T-helper 2 cell treated with Interferon-gamma antibody and Interleukin-4, amounts not matched to agents 5 μg/mL and 100 μg/mL, for 36 hours (primary cell): ENCODE measurements at regions not wholly inside any gene's neighbourhood (a gene's known extent, or its start where the extent isn't known, plus 50 kb on each side); places are given as distances from the start of the nearest gene placed in this dataset.

Source experiments
- DNase-seq: peaks from one replicate; pipeline ENCODE4 v3.0.0; 2021; ENCODE audit warnings: low spot score
- H3K27ac Mint-ChIP-seq: one replicate; pipeline ENCODE4 v1.8.0; 2021; ENCODE audit warnings: mild to moderate bottlenecking, mixed read lengths
- H3K27me3 Mint-ChIP-seq: one replicate; pipeline ENCODE4 v1.8.0; 2021; ENCODE audit warnings: low read depth, mixed read lengths
- H3K36me3 Mint-ChIP-seq: one replicate; pipeline ENCODE4 v1.8.0; 2021; ENCODE audit warnings: low read depth, mixed read lengths
- H3K4me1 Mint-ChIP-seq: one replicate; pipeline ENCODE4 v1.8.0; 2021; ENCODE audit warnings: low read depth, mixed read lengths
- H3K4me3 Mint-ChIP-seq: one replicate; pipeline ENCODE4 v1.8.0; 2022; ENCODE audit warnings: mild to moderate bottlenecking, moderate library complexity, mixed read lengths
- H3K9me3 Mint-ChIP-seq: one replicate; pipeline ENCODE4 v1.8.0; 2021; ENCODE audit warnings: mixed read lengths

GRCh38 chr2:122868646-122869275 is 1113.3 kb downstream of the TSN start:
- H3K27me3 Mint-ChIP-seq, result no peaks in the 10 kb centered on the region
- H3K9me3 Mint-ChIP-seq, result peaks cover 22% of the 10 kb centered on the region

GRCh38 chr2:122873951-122874350 is 1118.5 kb downstream of the TSN start:
- Mint-ChIP-seq H3K4me1 (no peaks in the 10 kb centered on the region), H3K9me3 (peaks cover 9% of the 10 kb centered on the region), H3K4me3 (no peak overlapping the region), H3K27ac (no peak overlapping the region), H3K27me3 (no peaks in the 10 kb centered on the region), H3K36me3 (no peaks in the 10 kb centered on the region)
- DNase-seq, result no peak

More at GRCh38 chr2:122868646-122869275, 1113.3 kb downstream of the TSN start:
- no peak overlapping the region for H3K4me3 Mint-ChIP-seq
- no peaks in the 10 kb centered on the region for H3K4me1 Mint-ChIP-seq
- no peak for DNase-seq
- no peak overlapping the region for H3K27ac Mint-ChIP-seq
- H3K36me3 Mint-ChIP-seq, result no peaks in the 10 kb centered on the region

GRCh38 chr2:122875091-122875865 is 1119.8 kb downstream of the TSN start:
- peaks cover 9% of the 10 kb centered on the region for H3K9me3 Mint-ChIP-seq
- H3K27ac Mint-ChIP-seq, result no peak overlapping the region
- H3K4me3 Mint-ChIP-seq, result no peak overlapping the region
- H3K4me1 Mint-ChIP-seq, result no peaks in the 10 kb centered on the region
- H3K36me3 Mint-ChIP-seq, result no peaks in the 10 kb centered on the region
- H3K27me3 Mint-ChIP-seq, result no peaks in the 10 kb centered on the region
- DNase-seq, result no peak

- H3K9me3 Mint-ChIP-seq, result peaks cover 7% of the 10 kb centered on the region
Observed at GRCh38 chr2:122883849-122884248, 1128.4 kb downstream of the TSN start.

GRCh38 chr2:122884889-122885288 is 1129.4 kb downstream of the TSN start:
- Mint-ChIP-seq H3K4me3 (no peak overlapping the region), H3K27me3 (no peaks in the 10 kb centered on the region), H3K9me3 (peaks cover 8% of the 10 kb centered on the region), H3K36me3 (no peaks in the 10 kb centered on the region), H3K4me1 (no peaks in the 10 kb centered on the region), H3K27ac (no peak overlapping the region)
- DNase-seq, result no peak

More at GRCh38 chr2:122883849-122884248, 1128.4 kb downstream of the TSN start:
- no peaks in the 10 kb centered on the region for H3K27me3 Mint-ChIP-seq
- H3K4me1 Mint-ChIP-seq, result no peaks in the 10 kb centered on the region
- no peak overlapping the region for H3K4me3 Mint-ChIP-seq
- no peaks in the 10 kb centered on the region for H3K36me3 Mint-ChIP-seq
- no peak for DNase-seq
- H3K27ac Mint-ChIP-seq, result no peak overlapping the region

- H3K4me1 Mint-ChIP-seq, result no peaks in the 10 kb centered on the region
- no peak for DNase-seq
- H3K27ac Mint-ChIP-seq, result no peak overlapping the region
- H3K27me3 Mint-ChIP-seq, result no peaks in the 10 kb centered on the region
- H3K4me3 Mint-ChIP-seq, result no peak overlapping the region
- peaks cover 14% of the 10 kb centered on the region for H3K9me3 Mint-ChIP-seq
- no peaks in the 10 kb centered on the region for H3K36me3 Mint-ChIP-seq
Observed at GRCh38 chr2:122885436-122885835, 1130.0 kb downstream of the TSN start.

- DNase-seq, result no peak
- H3K9me3 Mint-ChIP-seq, result peaks cover 24% of the 10 kb centered on the region
Observed at GRCh38 chr2:122886479-122887145, 1131.2 kb downstream of the TSN start.

GRCh38 chr2:122899614-122900013 is 1125.5 kb upstream of the CNTNAP5 start:
- H3K4me3 Mint-ChIP-seq, result no peak overlapping the region
- H3K27ac Mint-ChIP-seq, result no peak overlapping the region
- no peaks in the 10 kb centered on the region for H3K27me3 Mint-ChIP-seq
- peaks cover 21% of the 10 kb centered on the region for H3K9me3 Mint-ChIP-seq
- no peaks in the 10 kb centered on the region for H3K4me1 Mint-ChIP-seq
- DNase-seq, result no peak
- H3K36me3 Mint-ChIP-seq, result no peaks in the 10 kb centered on the region

More at GRCh38 chr2:122886479-122887145, 1131.2 kb downstream of the TSN start:
- Mint-ChIP-seq H3K27me3 (no peaks in the 10 kb centered on the region), H3K4me3 (no peak overlapping the region), H3K27ac (no peak overlapping the region), H3K36me3 (no peaks in the 10 kb centered on the region), H3K4me1 (no peaks in the 10 kb centered on the region)

GRCh38 chr2:122905431-122905830 is 1119.7 kb upstream of the CNTNAP5 start:
- no peaks in the 10 kb centered on the region for H3K27me3 Mint-ChIP-seq
- no peak overlapping the region for H3K27ac Mint-ChIP-seq
- no peak overlapping the region for H3K4me3 Mint-ChIP-seq
- DNase-seq, result no peak
- H3K4me1 Mint-ChIP-seq, result no peaks in the 10 kb centered on the region
- no peaks in the 10 kb centered on the region for H3K36me3 Mint-ChIP-seq
- H3K9me3 Mint-ChIP-seq, result peaks cover 7% of the 10 kb centered on the region

- Mint-ChIP-seq H3K9me3 (peaks cover 22% of the 10 kb centered on the region), H3K27me3 (no peaks in the 10 kb centered on the region), H3K36me3 (no peaks in the 10 kb centered on the region), H3K4me3 (no peak overlapping the region), H3K27ac (no peak overlapping the region), H3K4me1 (no peaks in the 10 kb centered on the region)
- DNase-seq, result no peak
Observed at GRCh38 chr2:122908159-122908558, 1116.9 kb upstream of the CNTNAP5 start.

GRCh38 chr2:122927197-122927596 is 1097.9 kb upstream of the CNTNAP5 start:
- no peak overlapping the region for H3K4me3 Mint-ChIP-seq
- no peaks in the 10 kb centered on the region for H3K27me3 Mint-ChIP-seq
- no peak overlapping the region for H3K27ac Mint-ChIP-seq
- no peaks in the 10 kb centered on the region for H3K4me1 Mint-ChIP-seq
- H3K36me3 Mint-ChIP-seq, result no peaks in the 10 kb centered on the region
- H3K9me3 Mint-ChIP-seq, result peaks cover 52% of the 10 kb centered on the region
- no peak for DNase-seq

GRCh38 chr2:122927710-122928557 is 1097.2 kb upstream of the CNTNAP5 start:
- no peaks in the 10 kb centered on the region for H3K36me3 Mint-ChIP-seq
- H3K27me3 Mint-ChIP-seq, result no peaks in the 10 kb centered on the region
- H3K4me3 Mint-ChIP-seq, result no peak overlapping the region
- H3K27ac Mint-ChIP-seq, result no peak overlapping the region
- no peak for DNase-seq
- H3K4me1 Mint-ChIP-seq, result no peaks in the 10 kb centered on the region
- H3K9me3 Mint-ChIP-seq, result peaks cover 45% of the 10 kb centered on the region

GRCh38 chr2:122929347-122929746 is 1095.7 kb upstream of the CNTNAP5 start:
- DNase-seq, result no peak
- Mint-ChIP-seq H3K4me3 (no peak overlapping the region), H3K36me3 (no peaks in the 10 kb centered on the region), H3K27me3 (no peaks in the 10 kb centered on the region), H3K9me3 (peaks cover 46% of the 10 kb centered on the region), H3K27ac (no peak overlapping the region), H3K4me1 (no peaks in the 10 kb centered on the region)
